ENCODE measurements at regions not wholly inside any gene's neighbourhood (a gene's known extent, or its start where the extent isn't known, plus 50 kb on each side); places are given as distances from the start of the nearest gene placed in this dataset.

- TF ChIP-seq, protein P1, sequence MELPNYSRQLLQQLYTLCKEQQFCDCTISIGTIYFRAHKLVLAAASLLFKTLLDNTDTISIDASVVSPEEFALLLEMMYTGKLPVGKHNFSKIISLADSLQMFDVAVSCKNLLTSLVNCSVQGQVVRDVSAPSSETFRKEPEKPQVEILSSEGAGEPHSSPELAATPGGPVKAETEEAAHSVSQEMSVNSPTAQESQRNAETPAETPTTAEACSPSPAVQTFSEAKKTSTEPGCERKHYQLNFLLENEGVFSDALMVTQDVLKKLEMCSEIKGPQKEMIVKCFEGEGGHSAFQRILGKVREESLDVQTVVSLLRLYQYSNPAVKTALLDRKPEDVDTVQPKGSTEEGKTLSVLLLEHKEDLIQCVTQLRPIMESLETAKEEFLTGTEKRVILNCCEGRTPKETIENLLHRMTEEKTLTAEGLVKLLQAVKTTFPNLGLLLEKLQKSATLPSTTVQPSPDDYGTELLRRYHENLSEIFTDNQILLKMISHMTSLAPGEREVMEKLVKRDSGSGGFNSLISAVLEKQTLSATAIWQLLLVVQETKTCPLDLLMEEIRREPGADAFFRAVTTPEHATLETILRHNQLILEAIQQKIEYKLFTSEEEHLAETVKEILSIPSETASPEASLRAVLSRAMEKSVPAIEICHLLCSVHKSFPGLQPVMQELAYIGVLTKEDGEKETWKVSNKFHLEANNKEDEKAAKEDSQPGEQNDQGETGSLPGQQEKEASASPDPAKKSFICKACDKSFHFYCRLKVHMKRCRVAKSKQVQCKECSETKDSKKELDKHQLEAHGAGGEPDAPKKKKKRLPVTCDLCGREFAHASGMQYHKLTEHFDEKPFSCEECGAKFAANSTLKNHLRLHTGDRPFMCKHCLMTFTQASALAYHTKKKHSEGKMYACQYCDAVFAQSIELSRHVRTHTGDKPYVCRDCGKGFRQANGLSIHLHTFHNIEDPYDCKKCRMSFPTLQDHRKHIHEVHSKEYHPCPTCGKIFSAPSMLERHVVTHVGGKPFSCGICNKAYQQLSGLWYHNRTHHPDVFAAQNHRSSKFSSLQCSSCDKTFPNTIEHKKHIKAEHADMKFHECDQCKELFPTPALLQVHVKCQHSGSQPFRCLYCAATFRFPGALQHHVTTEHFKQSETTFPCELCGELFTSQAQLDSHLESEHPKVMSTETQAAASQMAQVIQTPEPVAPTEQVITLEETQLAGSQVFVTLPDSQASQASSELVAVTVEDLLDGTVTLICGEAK (IDR thresholded peaks at IDR 0.05; ENCODE audit: borderline replicate concordance): no peak
Observed at GRCh38 chr7:53900856-53901528, 641.2 kb upstream of the VSTM2A start (continued).

- no peaks in the 10 kb centered on the region for H3K4me1 ChIP-seq (ENCODE audit: control insufficient read depth, insufficient read depth, low read length)
- H3K27me3 ChIP-seq (replicated peaks in 1 of 2; ENCODE audit: control insufficient read depth in 2 of 2, insufficient read depth in 2 of 2, low read length in 1 of 2): no peaks in the 10 kb centered on the region
- H4K20me1 ChIP-seq (ENCODE audit: control insufficient read depth, insufficient read depth): no peaks in the 10 kb centered on the region
- no peak overlapping the region for H3K9ac ChIP-seq (ENCODE audit: control insufficient read depth, insufficient read depth, low read length)
- H3K27ac ChIP-seq (ENCODE audit: control insufficient read depth, insufficient read depth): no peak overlapping the region
- ChIA-PET POLR2A (no interaction called here), RAD21 (ENCODE audit: unreplicated experiment) (no interaction called here), CTCF (no interaction called here), SMC1A (ENCODE audit: uncharacterized antibody, unreplicated experiment) (no interaction called here)
- WGBS (ENCODE audit: insufficient coverage, insufficient replicate concordance, low lambda C conversion rate, missing lambda C conversion rate): 3% methylated on average over 3 of the region's 3 CpGs
- no peak for TF ChIP-seq RBBP5 (conservative IDR thresholded peaks at IDR 0.05)
- TF ChIP-seq CHD1 (IDR thresholded peaks at IDR 0.05; ENCODE audit: low read depth, low read length): no peak
- no peak for TF ChIP-seq MYC (IDR thresholded peaks at IDR 0.05; ENCODE audit: insufficient read depth, insufficient read length, insufficient replicate concordance, low read length, severe bottlenecking)
- TF ChIP-seq NBN (IDR thresholded peaks at IDR 0.05): no peak
- no peak for TF ChIP-seq PBX3 (IDR thresholded peaks at IDR 0.05; ENCODE audit: insufficient replicate concordance, low read depth, low read length)
- ATAC-seq (no peak), FAIRE-seq (no peak), DNase-seq (ENCODE audit: low read depth, low spot score) (no peak)
- in situ Hi-C loops (cut with MboI) (no loop called here), intact Hi-C loops (cut with micrococcal nuclease; ENCODE audit: unreplicated experiment) (no loop called here)
- no peaks in the 10 kb centered on the region for H3K9me3 ChIP-seq (replicated peaks; ENCODE audit: control insufficient read depth, insufficient read depth, low read length)
- no peak overlapping the region for H3K4me3 ChIP-seq
- H3K4me2 ChIP-seq (ENCODE audit: control insufficient read depth, insufficient read depth): no peak overlapping the region
- BruUV-seq (replicated peaks): no TSS peak
- no peak overlapping the region for H2AFZ ChIP-seq (ENCODE audit: control insufficient read depth, low read depth, low read length)
- no peaks in the 10 kb centered on the region for H3K79me2 ChIP-seq (ENCODE audit: control insufficient read depth, insufficient read depth, low read length)
- no peaks in the 10 kb centered on the region for H3K36me3 ChIP-seq (ENCODE audit: control insufficient read depth in 2 of 2, insufficient read depth in 2 of 2, low read length in 1 of 2)
Observed at GRCh38 chr7:53904355-53904754, 637.8 kb upstream of the VSTM2A start.

Data from GM12878 (cell line).